Effector CD8-positive, alpha-beta T cell (primary cell): ENCODE measurements at regions not wholly inside any gene's neighbourhood (a gene's known extent, or its start where the extent isn't known, plus 50 kb on each side); places are given as distances from the start of the nearest gene placed in this dataset.
"Not testable (repeated sequence)": the region's sequence is repeated elsewhere in the genome, so short reads cannot be mapped to it uniquely, and the experiment has no call there.

ENCODE experiments used
- DNase-seq: peaks from one replicate; lab custom pipeline; 2025; lab: John Stamatoyannopoulos, UW

GRCh38 chr4:12459126-12459525 lies 1025.0 kb downstream of the RAB28 start:
- no peak for DNase-seq

- no peak for DNase-seq
Observed at GRCh38 chr4:12458621-12459020, 1025.5 kb downstream of the RAB28 start.

GRCh38 chr4:12452291-12452690 lies 1023.6 kb upstream of the HS3ST1 start:
- DNase-seq, result no peak

GRCh38 chr4:12447451-12447850 lies 1018.8 kb upstream of the HS3ST1 start:
- DNase-seq, result no peak

GRCh38 chr4:12446657-12447185 lies 1018.0 kb upstream of the HS3ST1 start:
- no peak for DNase-seq

GRCh38 chr4:12446256-12446655 lies 1017.6 kb upstream of the HS3ST1 start:
- no peak for DNase-seq

GRCh38 chr4:12445711-12446235 lies 1017.1 kb upstream of the HS3ST1 start:
- DNase-seq, result no peak

GRCh38 chr4:12439633-12440305 lies 1011.1 kb upstream of the HS3ST1 start:
- no peak for DNase-seq

GRCh38 chr4:12431259-12431658 lies 1002.6 kb upstream of the HS3ST1 start:
- not testable (repeated sequence) for DNase-seq

GRCh38 chr4:12421364-12421763 lies 992.7 kb upstream of the HS3ST1 start:
- no peak for DNase-seq

- DNase-seq, result no peak
Observed at GRCh38 chr4:12416755-12417154, 988.1 kb upstream of the HS3ST1 start.

- no peak for DNase-seq
Observed at GRCh38 chr4:12414181-12414812, 985.6 kb upstream of the HS3ST1 start.

- no peak for DNase-seq
Observed at GRCh38 chr4:12411072-12411471, 982.4 kb upstream of the HS3ST1 start.

GRCh38 chr4:12409507-12410190 lies 981.0 kb upstream of the HS3ST1 start:
- DNase-seq, result no peak

- DNase-seq, result no peak
Observed at GRCh38 chr4:12408364-12408763, 979.7 kb upstream of the HS3ST1 start.

- no peak for DNase-seq
Observed at GRCh38 chr4:12403175-12403574, 974.5 kb upstream of the HS3ST1 start.

GRCh38 chr4:12399781-12400180 lies 971.1 kb upstream of the HS3ST1 start:
- no peak for DNase-seq

- DNase-seq, result no peak
Observed at GRCh38 chr4:12393631-12394262, 965.1 kb upstream of the HS3ST1 start.

- DNase-seq, result no peak
Observed at GRCh38 chr4:12389604-12390003, 960.9 kb upstream of the HS3ST1 start.

GRCh38 chr4:12382567-12382966 lies 953.9 kb upstream of the HS3ST1 start:
- no peak for DNase-seq

GRCh38 chr4:12379191-12379590 lies 950.5 kb upstream of the HS3ST1 start:
- DNase-seq, result no peak

GRCh38 chr4:12375805-12376204 lies 947.1 kb upstream of the HS3ST1 start:
- no peak for DNase-seq
